ENCODE measurements at regions not wholly inside any gene's neighbourhood (a gene's known extent, or its start where the extent isn't known, plus 50 kb on each side); places are given as distances from the start of the nearest gene placed in this dataset.

DNA sequence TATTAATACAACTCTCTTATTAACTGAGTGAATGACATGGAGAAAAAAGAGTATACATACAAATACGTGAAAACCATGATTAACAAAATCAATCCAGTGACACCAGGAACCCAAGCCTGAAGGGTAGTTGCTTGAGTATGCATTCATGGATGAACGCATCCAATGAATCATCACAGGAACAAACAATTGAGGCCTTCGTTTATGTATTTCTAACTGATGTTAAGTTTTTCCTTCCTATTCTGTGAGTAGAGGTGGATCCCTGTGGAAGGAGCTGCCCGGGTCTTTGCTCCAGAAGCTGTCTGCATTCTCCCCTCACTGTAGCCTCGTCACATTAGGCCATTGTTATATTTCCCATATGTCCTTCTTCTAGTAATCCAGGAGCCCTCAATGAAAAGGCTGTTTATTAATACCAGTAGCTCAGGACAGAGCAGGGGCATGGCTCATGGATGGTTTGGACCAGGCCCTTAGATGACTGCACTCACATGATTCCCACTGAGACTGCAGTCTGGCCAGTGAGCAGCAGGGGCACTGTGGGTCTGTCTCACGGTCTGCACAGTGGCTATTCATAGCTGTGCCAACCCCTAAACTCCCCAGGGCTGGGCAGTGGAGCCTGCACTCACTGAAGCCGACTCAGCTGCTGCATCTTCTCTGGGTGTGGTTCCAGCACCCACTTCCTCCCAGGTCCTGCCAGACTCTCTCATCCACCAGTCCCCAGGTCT lies 128.1 kb upstream of the TOP3B start:
- peaks cover 16% of the 10 kb centered on the region for H3K4me1 Mint-ChIP-seq (ENCODE audit: low read depth)
- no peaks in the 10 kb centered on the region for H3K36me3 Mint-ChIP-seq (ENCODE audit: low read depth)
- DNase-seq, result peak; percentile 45
- H3K9me3 Mint-ChIP-seq, result no peaks in the 10 kb centered on the region
- no peak overlapping the region for H3K4me3 Mint-ChIP-seq
- H3K27ac Mint-ChIP-seq, result peak overlapping the region; percentile 61
- H3K27me3 Mint-ChIP-seq, result peaks cover 6% of the 10 kb centered on the region

DNA sequence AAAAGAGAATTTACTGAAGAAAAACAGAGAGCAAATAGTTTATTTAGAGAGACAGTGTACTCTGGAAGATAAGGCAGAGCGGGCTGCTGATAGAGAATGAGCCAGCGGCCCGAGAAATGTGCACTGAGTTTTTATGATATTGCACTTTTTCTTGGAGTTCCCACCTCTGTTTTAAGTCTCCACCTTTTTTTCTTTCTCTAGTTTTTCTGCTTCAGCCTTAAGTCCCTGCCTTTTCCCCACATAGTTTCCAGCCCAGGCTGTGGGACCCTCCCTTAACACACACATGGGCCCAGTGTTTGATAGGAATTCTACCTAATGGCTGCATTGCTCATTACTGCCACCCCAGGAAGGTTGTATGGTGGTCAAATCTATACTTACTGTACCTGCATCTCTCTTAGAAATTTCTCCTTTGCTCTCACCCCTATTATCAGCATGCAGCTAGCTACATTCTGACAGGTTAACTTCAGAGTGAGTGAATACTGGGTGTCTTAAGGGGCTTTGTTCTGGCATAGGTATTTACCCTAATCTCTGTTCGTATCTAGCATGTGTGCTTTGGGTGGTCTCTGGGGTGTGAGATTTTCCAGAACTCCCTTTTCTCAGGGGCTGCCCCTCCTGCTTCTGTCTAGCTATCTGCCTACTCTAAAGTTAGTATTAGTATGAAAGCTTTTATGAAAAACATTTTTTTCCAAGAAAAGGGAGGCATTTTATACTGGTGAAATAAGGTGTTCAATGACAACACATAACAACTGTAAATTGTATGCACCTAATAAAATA lies 127.3 kb upstream of the TOP3B start:
- Mint-ChIP-seq H3K27me3 (peaks cover 6% of the 10 kb centered on the region), H3K4me1 (ENCODE audit: low read depth) (peaks cover 16% of the 10 kb centered on the region), H3K27ac (no peak overlapping the region), H3K9me3 (no peaks in the 10 kb centered on the region), H3K4me3 (no peak overlapping the region), H3K36me3 (ENCODE audit: low read depth) (no peaks in the 10 kb centered on the region)
- no peak for DNase-seq

DNA sequence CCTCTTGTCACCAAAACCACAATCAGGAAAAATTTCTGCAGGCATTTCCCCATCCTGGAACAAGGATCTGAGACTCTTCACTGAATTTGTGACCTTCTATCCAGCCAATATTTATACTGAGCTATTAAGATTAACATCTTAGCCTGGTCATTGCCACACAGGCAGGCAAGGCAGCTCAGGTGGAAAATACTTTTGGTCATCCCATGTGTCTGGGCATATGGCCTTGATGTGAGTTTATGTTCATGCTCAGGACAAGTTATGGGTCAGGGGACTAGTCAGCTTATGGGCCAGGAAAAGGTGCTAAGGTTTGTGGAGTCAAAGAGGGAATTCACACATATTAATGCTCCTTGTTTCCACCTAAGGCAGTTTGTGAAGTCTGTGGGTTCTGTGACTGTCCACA lies 124.3 kb upstream of the TOP3B start:
- Mint-ChIP-seq H3K4me3 (no peak overlapping the region), H3K9me3 (no peaks in the 10 kb centered on the region), H3K27ac (no peak overlapping the region), H3K4me1 (ENCODE audit: low read depth) (peaks cover 14% of the 10 kb centered on the region), H3K36me3 (ENCODE audit: low read depth) (no peaks in the 10 kb centered on the region), H3K27me3 (peaks cover 6% of the 10 kb centered on the region)
- DNase-seq, result no peak

DNA sequence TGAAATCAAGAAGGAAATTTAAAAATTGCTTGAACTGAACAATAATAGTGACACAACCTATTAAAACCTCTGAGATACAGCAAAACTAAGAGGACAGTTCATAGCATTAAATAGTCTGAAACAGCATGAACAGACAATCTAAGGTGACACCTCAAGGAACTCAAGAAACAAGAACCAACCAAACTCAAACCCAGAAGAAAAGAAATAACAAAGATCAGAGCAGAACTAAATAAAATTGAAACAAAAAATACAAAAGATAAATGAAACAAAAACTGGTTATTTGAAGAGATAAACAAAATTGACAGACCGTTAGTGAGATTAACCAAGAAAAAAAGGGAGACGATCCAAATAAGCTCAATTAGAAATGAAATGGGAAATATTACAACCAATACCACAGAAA lies 122.8 kb upstream of the TOP3B start:
- Mint-ChIP-seq H3K27me3 (peaks cover 9% of the 10 kb centered on the region), H3K9me3 (no peaks in the 10 kb centered on the region), H3K36me3 (ENCODE audit: low read depth) (no peaks in the 10 kb centered on the region), H3K4me3 (no peak overlapping the region), H3K4me1 (ENCODE audit: low read depth) (no peaks in the 10 kb centered on the region), H3K27ac (no peak overlapping the region)
- no peak for DNase-seq

DNA sequence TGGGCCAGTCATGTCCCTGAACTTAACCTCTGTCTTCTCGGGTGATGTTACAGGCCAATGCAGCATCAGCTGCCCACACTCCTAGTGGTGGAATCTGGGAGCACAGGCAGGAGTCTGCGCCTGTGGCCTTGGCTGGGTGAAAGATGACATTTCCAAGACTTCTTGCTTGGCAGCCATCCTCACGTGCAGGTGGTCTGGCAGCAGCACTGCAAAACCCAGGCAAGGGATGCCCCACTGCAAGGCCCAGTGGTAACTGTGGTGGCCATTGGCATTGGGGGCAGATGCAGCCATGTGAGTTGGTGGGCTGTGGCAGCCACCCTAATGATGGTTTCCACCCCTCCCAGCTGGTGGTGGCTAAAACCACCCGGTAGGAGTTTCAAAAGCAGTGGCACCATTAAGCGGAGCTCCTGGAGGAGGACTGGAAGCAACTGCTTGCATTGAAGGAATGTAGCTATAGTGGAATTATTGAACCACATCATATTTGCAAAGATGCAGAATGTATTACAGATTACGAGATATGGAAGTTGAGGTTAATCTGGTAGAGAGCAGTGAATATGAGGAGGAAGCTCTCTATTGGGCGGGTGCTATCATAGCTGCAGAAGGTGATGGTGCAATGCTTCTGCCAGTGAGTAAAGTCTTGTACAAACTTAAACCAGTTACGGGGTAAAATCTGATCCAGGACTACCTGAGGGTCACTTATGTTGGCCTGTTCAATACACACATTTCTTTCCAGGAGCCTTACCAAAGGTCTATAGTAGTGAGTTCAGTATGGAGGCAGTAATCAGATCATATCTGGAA lies 120.7 kb upstream of the TOP3B start:
- Mint-ChIP-seq H3K9me3 (no peaks in the 10 kb centered on the region), H3K4me1 (ENCODE audit: low read depth) (no peaks in the 10 kb centered on the region)

DNA sequence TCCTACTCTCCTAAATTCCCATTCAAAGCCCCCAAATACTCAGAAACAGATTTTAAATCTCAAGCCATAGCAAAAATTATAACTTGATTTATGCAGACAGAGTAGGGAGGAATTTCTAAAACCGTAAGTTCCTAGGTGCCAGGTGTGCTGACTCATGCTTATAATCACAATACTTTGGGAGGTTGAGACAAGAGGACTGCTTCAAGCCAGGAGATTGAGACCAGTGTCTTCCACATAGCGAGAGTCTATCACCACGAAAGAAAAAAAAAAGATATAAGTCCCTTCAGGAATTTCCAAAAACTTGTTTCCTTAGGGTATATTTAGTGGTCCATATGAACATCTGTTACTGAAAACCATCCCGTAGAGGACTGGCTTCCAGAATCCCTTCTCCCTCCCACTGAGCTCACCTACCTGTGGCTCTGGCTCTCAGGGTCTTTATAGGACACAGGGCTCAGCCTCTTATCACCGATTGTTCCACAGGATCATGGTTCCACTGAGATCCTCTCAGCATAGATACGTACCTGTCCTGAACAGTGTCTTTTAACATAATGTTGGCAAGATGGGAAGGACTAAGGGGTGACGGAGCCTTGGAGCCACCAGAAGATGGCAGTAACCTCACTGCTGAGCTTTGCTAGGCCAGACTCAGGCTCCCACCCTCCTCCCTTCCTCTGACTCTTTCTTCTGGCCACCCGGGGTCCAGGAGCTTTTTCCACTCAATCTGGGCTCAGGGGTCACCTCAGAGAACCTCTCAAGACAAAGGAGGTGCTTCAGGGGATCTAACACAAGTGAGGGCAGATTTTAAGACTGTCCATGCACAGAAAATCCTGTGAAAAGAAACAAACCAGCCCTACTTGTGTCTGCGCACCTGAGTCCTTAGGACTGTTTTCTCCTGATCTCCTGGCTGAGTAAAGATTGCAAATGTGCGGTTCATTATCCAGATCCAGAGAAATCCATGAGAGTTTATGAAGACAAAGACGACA lies 117.5 kb upstream of the TOP3B start:
- H3K4me3 Mint-ChIP-seq, result no peak overlapping the region
- H3K27me3 Mint-ChIP-seq, result peaks cover 18% of the 10 kb centered on the region
- H3K4me1 Mint-ChIP-seq (ENCODE audit: low read depth), result no peaks in the 10 kb centered on the region
- no peaks in the 10 kb centered on the region for H3K36me3 Mint-ChIP-seq (ENCODE audit: low read depth)
- H3K9me3 Mint-ChIP-seq, result no peaks in the 10 kb centered on the region
- no peak for DNase-seq
- H3K27ac Mint-ChIP-seq, result no peak overlapping the region

More for the DNA sequence above, 120.7 kb upstream of the TOP3B start:
- no peak for DNase-seq
- Mint-ChIP-seq H3K27ac (no peak overlapping the region), H3K4me3 (no peak overlapping the region), H3K27me3 (peaks cover 9% of the 10 kb centered on the region), H3K36me3 (ENCODE audit: low read depth) (no peaks in the 10 kb centered on the region)

DNA sequence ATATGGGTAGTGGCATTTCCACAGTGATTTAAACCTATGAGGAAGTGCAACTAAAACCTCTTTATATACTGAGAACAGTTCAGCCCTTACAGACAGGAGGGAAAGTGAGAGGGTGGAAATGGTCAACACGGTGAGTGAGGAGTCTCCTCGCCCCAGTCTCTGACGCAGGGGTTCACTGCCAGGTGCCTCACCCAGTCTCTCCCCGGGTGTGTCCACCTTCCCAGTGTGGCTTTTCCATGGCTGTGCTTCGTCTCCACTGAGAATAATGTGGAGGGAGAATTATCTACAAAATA lies 116.6 kb upstream of the TOP3B start:
- Mint-ChIP-seq H3K27me3 (peaks cover 26% of the 10 kb centered on the region), H3K9me3 (no peaks in the 10 kb centered on the region), H3K4me1 (ENCODE audit: low read depth) (no peaks in the 10 kb centered on the region), H3K27ac (no peak overlapping the region), H3K36me3 (ENCODE audit: low read depth) (no peaks in the 10 kb centered on the region), H3K4me3 (no peak overlapping the region)
- DNase-seq, result no peak

DNA sequence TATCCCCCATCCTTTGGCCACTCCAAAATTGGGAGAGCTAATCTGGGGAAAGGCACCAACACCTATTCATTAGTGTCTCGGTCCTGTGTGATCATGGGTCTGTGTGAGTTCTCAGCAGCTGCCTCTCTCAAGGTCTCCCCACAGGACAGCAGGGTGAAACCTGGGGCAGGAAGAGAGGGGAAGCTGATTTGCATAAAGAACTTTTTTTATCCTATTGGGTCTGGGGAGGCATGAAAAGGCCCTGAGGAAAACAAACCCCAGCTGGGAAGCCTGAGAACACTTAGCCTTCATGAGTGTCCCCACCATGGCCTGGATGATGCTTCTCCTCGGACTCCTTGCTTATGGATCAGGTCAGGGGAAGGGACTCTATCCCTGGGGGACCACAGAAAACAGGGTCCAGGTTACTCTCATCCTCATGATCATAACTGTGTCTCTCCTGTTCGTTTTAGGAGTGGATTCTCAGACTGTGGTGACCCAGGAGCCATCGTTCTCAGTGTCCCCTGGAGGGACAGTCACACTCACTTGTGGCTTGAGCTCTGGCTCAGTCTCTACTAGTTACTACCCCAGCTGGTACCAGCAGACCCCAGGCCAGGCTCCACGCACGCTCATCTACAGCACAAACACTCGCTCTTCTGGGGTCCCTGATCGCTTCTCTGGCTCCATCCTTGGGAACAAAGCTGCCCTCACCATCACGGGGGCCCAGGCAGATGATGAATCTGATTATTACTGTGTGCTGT lies 116.0 kb upstream of the TOP3B start:
- no peak for DNase-seq
- no peaks in the 10 kb centered on the region for H3K36me3 Mint-ChIP-seq (ENCODE audit: low read depth)
- no peak overlapping the region for H3K27ac Mint-ChIP-seq
- peaks cover 29% of the 10 kb centered on the region for H3K27me3 Mint-ChIP-seq
- no peaks in the 10 kb centered on the region for H3K9me3 Mint-ChIP-seq
- H3K4me3 Mint-ChIP-seq, result no peak overlapping the region
- peaks cover under 1% of the 10 kb centered on the region for H3K4me1 Mint-ChIP-seq (ENCODE audit: low read depth)

DNA sequence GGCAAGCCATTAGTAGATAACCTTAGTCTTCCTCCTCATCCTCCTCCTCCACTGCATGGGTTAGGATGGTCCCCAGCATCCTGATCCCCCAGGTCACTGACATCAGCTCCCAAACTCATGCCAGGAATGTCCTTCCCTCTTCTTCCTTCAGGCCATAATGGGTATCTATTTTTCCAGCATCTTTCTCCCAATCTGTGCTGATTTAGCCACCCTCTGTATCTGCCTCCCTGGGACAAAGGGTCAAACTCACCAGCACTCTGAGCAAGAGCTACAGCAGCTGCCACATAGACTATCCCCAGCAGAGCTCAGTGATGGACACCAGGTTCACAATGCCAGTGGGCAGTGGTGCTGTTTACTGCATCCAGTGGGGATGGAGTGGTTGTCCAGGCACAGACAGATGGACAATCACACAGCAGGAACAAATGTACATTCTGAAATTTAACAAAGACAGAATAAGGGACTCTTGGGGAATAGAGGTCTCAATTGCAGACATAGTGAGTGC lies 115.2 kb upstream of the TOP3B start:
- peaks cover 9% of the 10 kb centered on the region for H3K4me1 Mint-ChIP-seq (ENCODE audit: low read depth)
- peaks cover 36% of the 10 kb centered on the region for H3K27me3 Mint-ChIP-seq
- no peaks in the 10 kb centered on the region for H3K9me3 Mint-ChIP-seq
- no peak overlapping the region for H3K27ac Mint-ChIP-seq
- H3K36me3 Mint-ChIP-seq (ENCODE audit: low read depth), result no peaks in the 10 kb centered on the region
- H3K4me3 Mint-ChIP-seq, result no peak overlapping the region
- no peak for DNase-seq

DNA sequence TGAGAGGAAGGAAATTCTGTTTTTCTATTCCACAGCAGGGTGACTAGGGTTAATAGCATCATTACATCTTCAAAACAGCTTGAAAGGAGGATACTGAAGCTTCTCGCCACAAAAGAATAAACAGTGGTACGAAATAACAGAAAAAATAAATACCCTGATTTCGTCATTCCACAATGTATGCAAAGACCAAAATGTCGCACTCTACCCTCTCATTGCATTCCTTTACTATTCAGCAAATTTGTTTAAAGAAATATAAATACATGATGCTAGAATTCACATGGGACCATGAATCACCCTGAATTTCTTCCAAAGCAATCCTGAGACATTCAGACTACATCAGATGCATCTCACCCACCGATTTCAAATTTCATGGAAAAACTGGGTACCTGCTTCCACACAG lies 112.3 kb upstream of the TOP3B start:
- H3K36me3 Mint-ChIP-seq (ENCODE audit: low read depth), result no peaks in the 10 kb centered on the region
- no peak overlapping the region for H3K4me3 Mint-ChIP-seq
- no peak for DNase-seq
- H3K27ac Mint-ChIP-seq, result no peak overlapping the region
- H3K9me3 Mint-ChIP-seq, result no peaks in the 10 kb centered on the region
- peaks cover 12% of the 10 kb centered on the region for H3K4me1 Mint-ChIP-seq (ENCODE audit: low read depth)
- peaks cover 51% of the 10 kb centered on the region for H3K27me3 Mint-ChIP-seq

DNA sequence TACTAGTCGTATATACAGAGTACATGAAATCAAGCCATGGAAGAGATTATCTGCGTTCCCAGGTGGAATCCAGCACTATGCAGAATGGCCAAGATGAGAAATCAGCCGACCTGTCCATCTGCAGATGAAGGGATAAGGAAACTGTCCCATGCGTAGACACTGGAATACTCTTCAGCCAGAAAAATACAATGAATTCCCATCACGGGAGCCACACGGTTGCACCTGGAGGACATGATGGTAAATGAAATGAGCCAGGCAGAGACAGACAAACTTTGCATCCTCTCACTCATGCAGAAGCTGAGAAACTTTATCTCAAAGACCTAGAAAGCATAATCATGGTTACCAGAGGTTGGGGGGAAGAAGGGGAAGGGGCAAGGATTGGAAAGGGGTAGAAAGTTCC lies 111.9 kb upstream of the TOP3B start:
- H3K4me3 Mint-ChIP-seq, result no peak overlapping the region
- no peak overlapping the region for H3K27ac Mint-ChIP-seq
- peaks cover 12% of the 10 kb centered on the region for H3K4me1 Mint-ChIP-seq (ENCODE audit: low read depth)
- H3K36me3 Mint-ChIP-seq (ENCODE audit: low read depth), result no peaks in the 10 kb centered on the region
- peaks cover 55% of the 10 kb centered on the region for H3K27me3 Mint-ChIP-seq
- no peak for DNase-seq
- H3K9me3 Mint-ChIP-seq, result no peaks in the 10 kb centered on the region

DNA sequence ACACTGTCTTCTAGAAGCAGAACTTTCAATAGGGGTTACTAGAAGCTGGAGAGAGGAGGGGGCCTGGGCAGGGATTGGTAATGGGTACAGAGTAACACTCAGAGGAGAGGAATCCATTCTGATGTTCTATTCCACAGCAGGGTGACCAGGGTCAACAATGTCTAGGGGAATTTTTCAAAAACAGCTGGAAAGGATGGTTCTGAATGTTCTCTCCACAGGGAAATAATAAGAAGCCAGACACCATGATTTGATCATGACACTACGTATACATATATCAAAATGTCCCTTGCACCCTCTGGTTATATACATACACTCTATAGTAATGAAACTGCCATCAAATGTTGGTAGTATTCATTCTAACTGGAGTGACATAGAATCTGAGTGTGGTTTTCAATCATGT lies 111.2 kb upstream of the TOP3B start:
- no peak overlapping the region for H3K4me3 Mint-ChIP-seq
- no peak for DNase-seq
- H3K36me3 Mint-ChIP-seq (ENCODE audit: low read depth), result no peaks in the 10 kb centered on the region
- H3K27ac Mint-ChIP-seq, result no peak overlapping the region
- peaks cover 12% of the 10 kb centered on the region for H3K4me1 Mint-ChIP-seq (ENCODE audit: low read depth)
- H3K27me3 Mint-ChIP-seq, result peaks cover 62% of the 10 kb centered on the region
- H3K9me3 Mint-ChIP-seq, result no peaks in the 10 kb centered on the region

DNA sequence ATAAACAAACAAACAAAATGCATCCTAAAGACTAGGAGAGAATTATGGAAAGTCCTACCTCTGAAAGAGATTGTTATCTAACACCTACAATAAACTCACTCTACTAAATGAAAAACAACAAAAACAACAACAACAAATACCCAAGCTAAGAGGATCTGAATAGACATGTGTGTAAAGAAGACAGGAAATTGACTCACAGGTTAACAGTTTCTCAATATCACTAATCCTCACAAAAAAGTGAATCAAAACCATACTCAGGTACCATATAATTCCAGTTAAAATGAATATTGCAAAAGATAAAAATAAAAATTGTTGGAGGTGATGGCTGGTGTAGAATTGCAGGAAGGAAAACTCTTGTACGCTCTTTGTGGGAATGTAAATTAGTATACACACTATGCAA lies 110.4 kb upstream of the TOP3B start:
- no peak for DNase-seq
- peaks cover 69% of the 10 kb centered on the region for H3K27me3 Mint-ChIP-seq

More for the DNA sequence above, 110.4 kb upstream of the TOP3B start:
- no peaks in the 10 kb centered on the region for H3K36me3 Mint-ChIP-seq (ENCODE audit: low read depth)
- H3K9me3 Mint-ChIP-seq, result no peaks in the 10 kb centered on the region
- H3K4me1 Mint-ChIP-seq (ENCODE audit: low read depth), result peaks cover 12% of the 10 kb centered on the region
- no peak overlapping the region for H3K27ac Mint-ChIP-seq
- no peak overlapping the region for H3K4me3 Mint-ChIP-seq
